Naive B cell (primary cell): ENCODE measurements at regions not wholly inside any gene's neighbourhood (a gene's known extent, or its start where the extent isn't known, plus 50 kb on each side); places are given as distances from the start of the nearest gene placed in this dataset.
A peak's percentile ranks its signal among the peaks of the same experiment; 100 is the strongest.
"Not testable (repeated sequence)": the region's sequence is repeated elsewhere in the genome, so short reads cannot be mapped to it uniquely, and the experiment has no call there.

ENCODE experiments used
- ATAC-seq, 2 donors: fragments of 150-1000 bp; cut with Tn5 transposase; 2 replicates each; pipeline ENCODE4 v1.10.0; 2021; ENCODE audit warnings: low read depth in 2 of 2, mild to moderate bottlenecking in 2 of 2, moderate library complexity in 2 of 2
- DNase-seq: peaks from one replicate; pipeline ENCODE4 v3.0.0; 2022
- H3K27ac Mint-ChIP-seq, 6 donors: one replicate each; pipeline ENCODE4 v1.8.0; 2020 to 2022; ENCODE audit warnings: mild to moderate bottlenecking in 6 of 6, mixed read lengths in 6 of 6, moderate library complexity in 5 of 6, inconsistent platforms in 2 of 6
- H3K27me3 Mint-ChIP-seq, 3 donors: one replicate each; pipeline ENCODE4 v1.8.0; 2021 to 2022; ENCODE audit warnings: mixed read lengths in 3 of 3, mild to moderate bottlenecking in 1 of 3
- H3K36me3 Mint-ChIP-seq, 2 donors: one replicate each; pipeline ENCODE4 v1.8.0; 2020 to 2022; ENCODE audit warnings: mixed read lengths in 2 of 2, inconsistent platforms in 1 of 2, mild to moderate bottlenecking in 1 of 2
- H3K4me1 Mint-ChIP-seq, 3 donors: one replicate each; pipeline ENCODE4 v1.8.0; 2020 to 2022; ENCODE audit warnings: mixed read lengths in 3 of 3, inconsistent platforms in 1 of 3, mild to moderate bottlenecking in 1 of 3, moderate library complexity in 1 of 3
- H3K4me3 Mint-ChIP-seq, 8 donors: one replicate each; pipeline ENCODE4 v1.8.0; 2020 to 2022; ENCODE audit warnings: mild to moderate bottlenecking in 8 of 8, mixed read lengths in 8 of 8, moderate library complexity in 8 of 8, inconsistent platforms in 2 of 8
- H3K9me3 Mint-ChIP-seq, 7 donors: one replicate each; pipeline ENCODE4 v1.8.0; 2020 to 2022; ENCODE audit warnings: mixed read lengths in 7 of 7, mild to moderate bottlenecking in 5 of 7, inconsistent platforms in 2 of 7, moderate library complexity in 1 of 7

- Mint-ChIP-seq H3K9me3 (peaks cover 0 to 3% (median 0%) of the 10 kb centered on the region in 7 donors), H3K27ac (no peak overlapping the region), H3K4me3 (no peak overlapping the region), H3K4me1 (no peaks in the 10 kb centered on the region), H3K36me3 (no peaks in the 10 kb centered on the region), H3K27me3 (peaks cover 0 to 4% (median 0%) of the 10 kb centered on the region in 3 donors)
- DNase-seq (no peak), ATAC-seq (no peak)
Measured at GRCh38 chr20:11170565-11170964, 496.8 kb upstream of the JAG1 start.

DNA sequence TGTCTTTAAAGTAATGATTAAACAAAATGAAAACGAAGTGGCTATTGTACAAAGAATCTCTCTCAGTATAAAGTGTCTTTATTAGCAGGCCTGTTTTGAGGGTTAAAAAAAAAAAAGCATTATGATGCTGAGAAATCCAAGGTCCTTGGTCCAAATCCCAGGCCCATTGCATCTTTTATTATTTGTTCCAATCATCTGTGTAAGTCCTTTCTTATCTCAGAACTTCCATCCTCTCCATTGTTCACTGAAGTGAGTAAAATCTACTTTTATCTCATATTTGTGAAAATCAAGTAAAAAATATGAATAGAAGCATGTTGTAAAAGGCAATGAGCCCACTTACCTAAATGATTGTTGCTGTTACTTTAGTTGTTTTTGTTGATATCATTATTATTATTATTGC is 499.1 kb upstream of the JAG1 start:
- H3K4me3 Mint-ChIP-seq, result no peak overlapping the region
- H3K36me3 Mint-ChIP-seq, result no peaks in the 10 kb centered on the region
- H3K27ac Mint-ChIP-seq, result no peak overlapping the region
- no peak for ATAC-seq
- no peaks in the 10 kb centered on the region for H3K4me1 Mint-ChIP-seq
- no peaks in the 10 kb centered on the region for H3K27me3 Mint-ChIP-seq
- no peak for DNase-seq
- peaks cover 0 to 3% (median 0%) of the 10 kb centered on the region in 7 donors for H3K9me3 Mint-ChIP-seq

DNA sequence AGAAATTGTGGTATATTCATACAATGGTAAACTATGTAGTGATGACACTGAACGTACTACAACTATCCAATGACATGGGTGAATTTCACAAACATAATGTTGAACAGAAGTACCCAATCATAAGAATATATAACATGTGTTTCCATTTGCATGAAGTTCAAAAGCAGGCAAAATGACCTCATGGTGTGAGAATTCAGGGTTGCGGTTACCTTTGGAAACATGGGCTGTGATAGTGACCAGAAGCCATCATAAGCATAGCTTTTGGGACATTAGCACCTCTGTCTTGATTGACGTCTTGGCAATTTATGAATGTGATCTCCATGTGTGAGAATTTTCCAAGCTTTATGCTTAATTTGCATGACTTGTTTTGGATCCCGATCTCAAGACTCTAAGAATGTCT is 500.1 kb upstream of the JAG1 start:
- no peak for DNase-seq
- Mint-ChIP-seq H3K9me3 (peaks cover 0 to 3% (median 0%) of the 10 kb centered on the region in 7 donors), H3K27me3 (no peaks in the 10 kb centered on the region), H3K4me1 (no peaks in the 10 kb centered on the region), H3K4me3 (no peak overlapping the region), H3K27ac (no peak overlapping the region), H3K36me3 (no peaks in the 10 kb centered on the region)
- ATAC-seq, result no peak

DNA sequence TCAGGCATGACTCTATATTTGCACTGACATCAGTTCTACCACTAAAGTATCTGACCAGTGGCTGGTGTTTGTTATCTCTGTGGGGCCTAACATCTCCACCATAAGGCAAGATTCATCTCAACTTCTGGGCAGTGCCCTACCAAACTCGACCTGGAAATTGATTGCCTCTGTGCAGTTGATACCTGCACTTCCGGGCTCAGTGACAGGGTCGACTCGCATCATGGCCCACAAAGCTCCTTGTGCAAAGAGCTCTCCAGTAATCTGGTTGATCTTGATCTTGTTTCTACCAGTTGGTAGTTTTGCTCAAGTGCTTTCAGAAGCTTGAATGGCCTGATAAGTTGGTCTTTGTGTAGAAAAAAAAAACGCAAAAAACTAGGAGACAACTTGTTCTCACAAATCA is 501.1 kb upstream of the JAG1 start:
- Mint-ChIP-seq H3K4me1 (no peaks in the 10 kb centered on the region), H3K27me3 (no peaks in the 10 kb centered on the region), H3K27ac (no peak overlapping the region), H3K36me3 (no peaks in the 10 kb centered on the region), H3K4me3 (no peak overlapping the region), H3K9me3 (peaks cover 0 to 3% (median 0%) of the 10 kb centered on the region in 7 donors)
- DNase-seq (no peak), ATAC-seq (no peak)

GRCh38 chr20:11176431-11176830 is 502.6 kb upstream of the JAG1 start:
- no peaks in the 10 kb centered on the region for H3K4me1 Mint-ChIP-seq
- H3K27me3 Mint-ChIP-seq, result no peaks in the 10 kb centered on the region
- H3K9me3 Mint-ChIP-seq, result peaks cover 0 to 14% (median 2%) of the 10 kb centered on the region in 7 donors
- DNase-seq, result no peak
- H3K27ac Mint-ChIP-seq, result no peak overlapping the region
- no peak overlapping the region for H3K4me3 Mint-ChIP-seq
- H3K36me3 Mint-ChIP-seq, result no peaks in the 10 kb centered on the region
- ATAC-seq, result no peak

GRCh38 chr20:11178946-11179654 is 505.3 kb upstream of the JAG1 start:
- no peak for DNase-seq
- no peaks in the 10 kb centered on the region for H3K4me1 Mint-ChIP-seq
- H3K36me3 Mint-ChIP-seq, result no peaks in the 10 kb centered on the region
- H3K27me3 Mint-ChIP-seq, result no peaks in the 10 kb centered on the region
- peaks cover 0 to 15% (median 3%) of the 10 kb centered on the region in 7 donors for H3K9me3 Mint-ChIP-seq
- ATAC-seq, result no peak
- H3K27ac Mint-ChIP-seq, result no peak overlapping the region
- no peak overlapping the region for H3K4me3 Mint-ChIP-seq

- Mint-ChIP-seq H3K4me1 (no peaks in the 10 kb centered on the region), H3K27ac (no peak overlapping the region), H3K9me3 (peaks cover 0 to 24% (median 6%) of the 10 kb centered on the region in 7 donors), H3K27me3 (no peaks in the 10 kb centered on the region), H3K36me3 (no peaks in the 10 kb centered on the region), H3K4me3 (no peak overlapping the region)
- ATAC-seq, result no peak
- no peak for DNase-seq
Measured at GRCh38 chr20:11180186-11180585, 506.4 kb upstream of the JAG1 start.

GRCh38 chr20:11181129-11181528 is 507.3 kb upstream of the JAG1 start:
- not testable (repeated sequence) for H3K4me3 Mint-ChIP-seq, DNase-seq, H3K36me3 Mint-ChIP-seq, ATAC-seq, H3K27me3 Mint-ChIP-seq, H3K4me1 Mint-ChIP-seq, H3K27ac Mint-ChIP-seq
- peaks cover 0 to 27% (median 6%) of the 10 kb centered on the region in 7 donors for H3K9me3 Mint-ChIP-seq

DNA sequence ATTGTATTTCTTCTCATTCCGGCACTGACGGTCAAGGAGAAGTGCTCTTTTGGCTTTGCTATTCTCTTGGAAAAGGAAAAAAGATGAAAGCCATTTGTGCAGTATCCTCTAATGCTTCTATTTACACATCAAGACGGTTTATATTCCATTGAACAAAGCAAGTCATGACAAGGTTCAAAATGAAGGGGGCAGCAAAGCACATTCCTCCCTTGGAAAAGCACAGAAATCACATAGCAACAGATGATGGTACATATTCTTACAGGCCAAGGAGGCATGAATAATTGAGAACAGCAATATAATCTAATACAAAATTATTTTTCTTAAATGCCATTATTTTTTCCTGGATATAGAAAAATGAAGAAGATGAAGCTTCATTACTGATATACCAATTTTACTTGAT is 508.2 kb upstream of the JAG1 start:
- Mint-ChIP-seq H3K4me1 (no peaks in the 10 kb centered on the region), H3K4me3 (no peak overlapping the region), H3K27me3 (no peaks in the 10 kb centered on the region), H3K9me3 (peaks cover 0 to 31% (median 6%) of the 10 kb centered on the region in 7 donors), H3K27ac (no peak overlapping the region), H3K36me3 (no peaks in the 10 kb centered on the region)
- DNase-seq, result no peak
- no peak for ATAC-seq

- no peak overlapping the region for H3K4me3 Mint-ChIP-seq
- H3K9me3 Mint-ChIP-seq, result peaks cover 0 to 31% (median 4%) of the 10 kb centered on the region in 7 donors
- H3K36me3 Mint-ChIP-seq, result no peaks in the 10 kb centered on the region
- H3K27me3 Mint-ChIP-seq, result no peaks in the 10 kb centered on the region
- ATAC-seq (no peak), DNase-seq (no peak)
- no peak overlapping the region for H3K27ac Mint-ChIP-seq
- no peaks in the 10 kb centered on the region for H3K4me1 Mint-ChIP-seq
Measured at GRCh38 chr20:11182720-11183119, 508.9 kb upstream of the JAG1 start.

DNA sequence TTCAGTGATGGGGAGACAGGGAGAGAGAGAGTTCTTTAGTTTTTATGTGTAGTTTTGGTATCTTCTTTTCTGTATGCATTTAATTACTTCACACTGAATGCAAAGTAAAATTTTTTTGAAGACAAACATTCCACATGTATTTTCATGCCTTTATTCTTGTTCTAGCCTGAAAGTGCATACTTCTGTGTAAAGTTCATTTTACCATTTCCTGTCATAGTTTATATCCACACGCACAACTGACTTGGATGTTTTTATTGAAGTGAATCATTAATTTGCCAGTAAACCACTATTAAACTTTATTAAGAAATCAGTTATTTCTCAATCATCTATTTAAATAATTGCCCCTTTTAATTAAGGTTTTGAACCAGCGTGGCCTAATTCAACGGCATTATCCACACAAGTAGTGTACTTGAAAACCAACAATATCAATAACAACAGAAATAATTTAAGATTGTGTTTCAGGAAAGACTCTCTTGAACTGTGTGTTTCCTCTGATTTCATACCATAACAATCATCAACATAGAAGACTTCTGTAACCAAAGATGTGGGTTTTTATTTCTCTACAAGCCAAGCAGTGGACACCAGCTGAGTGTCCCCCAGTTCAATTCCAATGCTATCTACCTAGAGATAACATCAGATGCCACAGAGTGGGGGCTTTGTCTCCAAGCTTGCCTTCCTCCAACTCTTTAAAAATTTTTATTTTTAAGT is 512.7 kb upstream of the JAG1 start:
- no peak for ATAC-seq
- Mint-ChIP-seq H3K4me1 (no peaks in the 10 kb centered on the region), H3K27me3 (peaks cover 0 to 10% (median 0%) of the 10 kb centered on the region in 3 donors), H3K9me3 (peaks cover 0 to 17% (median 5%) of the 10 kb centered on the region in 7 donors), H3K36me3 (no peaks in the 10 kb centered on the region), H3K4me3 (no peak overlapping the region), H3K27ac (no peak overlapping the region)
- no peak for DNase-seq

DNA sequence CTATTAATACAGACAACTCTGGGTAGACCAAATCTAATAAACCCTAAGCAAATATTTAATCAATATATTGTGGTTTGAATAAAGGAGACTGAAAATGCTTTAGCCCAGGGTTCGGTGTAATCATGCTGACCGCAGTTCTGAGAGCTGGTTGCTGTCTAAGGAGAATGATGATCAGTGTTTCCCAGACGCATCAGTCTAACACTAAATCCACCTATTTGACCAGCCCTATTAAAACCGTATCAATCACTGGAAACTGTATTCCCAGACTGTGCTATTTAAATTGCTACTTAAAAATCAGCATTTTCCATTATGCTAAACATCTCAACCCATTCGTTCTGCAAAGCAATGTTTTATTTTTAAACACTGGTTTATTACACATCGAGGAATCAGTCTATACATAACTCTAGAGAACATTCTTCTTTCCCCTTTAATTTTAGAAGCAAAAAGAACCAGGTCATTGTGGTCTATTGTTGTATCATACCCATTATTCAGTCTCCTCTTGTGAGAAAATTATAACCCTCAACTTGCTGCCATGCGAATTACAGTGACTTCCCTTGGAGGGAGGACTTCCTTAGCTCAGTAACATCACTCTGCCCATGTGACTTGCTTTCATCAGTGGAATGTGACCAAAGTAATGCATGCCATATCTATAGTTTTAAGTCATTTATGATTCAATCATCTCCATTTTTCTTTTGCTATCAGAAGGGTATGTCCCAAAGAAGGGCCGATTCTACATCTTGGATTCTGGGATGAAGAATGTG is 515.2 kb upstream of the JAG1 start:
- Mint-ChIP-seq H3K9me3 (peaks cover 0 to 17% (median 4%) of the 10 kb centered on the region in 7 donors), H3K4me3 (no peak overlapping the region), H3K27ac (no peak overlapping the region), H3K4me1 (no peaks in the 10 kb centered on the region), H3K36me3 (no peaks in the 10 kb centered on the region), H3K27me3 (peaks cover 0 to 10% (median 0%) of the 10 kb centered on the region in 3 donors)
- DNase-seq, result no peak
- no peak for ATAC-seq

- Mint-ChIP-seq H3K36me3 (no peaks in the 10 kb centered on the region), H3K27ac (peak overlapping the region in 1 of 6 donors; percentile 19), H3K27me3 (peaks cover 0 to 10% (median 0%) of the 10 kb centered on the region in 3 donors), H3K9me3 (peaks cover 0 to 6% (median 2%) of the 10 kb centered on the region in 7 donors), H3K4me3 (no peak overlapping the region), H3K4me1 (no peaks in the 10 kb centered on the region)
- DNase-seq (no peak), ATAC-seq (no peak)
Measured at GRCh38 chr20:11190741-11191140, 516.9 kb upstream of the JAG1 start.
